ENCODE measurements at regions not wholly inside any gene's neighbourhood (a gene's known extent, or its start where the extent isn't known, plus 50 kb on each side); places are given as distances from the start of the nearest gene placed in this dataset.

GRCh38 chr2:146666340-146666739 lies 1178.5 kb upstream of the ACVR2A start:
- TF ChIP-seq GABPA (IDR thresholded peaks at IDR 0.05; ENCODE audit: low read depth) (no peak), SPI1 (IDR thresholded peaks at IDR 0.05; ENCODE audit: borderline replicate concordance, low read depth) (no peak), POLR2AphosphoS5 (IDR thresholded peaks at IDR 0.05; ENCODE audit: low read depth) (no peak), REST (IDR thresholded peaks at IDR 0.05; ENCODE audit: insufficient replicate concordance, low read depth) (no peak)
- no peak for DNase-seq (ENCODE audit: low read depth in 1 of 2, low spot score in 1 of 2)
- no peak overlapping the region for H3K27ac ChIP-seq (replicated peaks)
- no peak overlapping the region for H3K4me3 ChIP-seq (replicated peaks; ENCODE audit: insufficient read depth, low read length)
- H3K27me3 ChIP-seq (ENCODE audit: insufficient read depth, poor library complexity, severe bottlenecking) = peaks cover 11% of the 10 kb centered on the region

- H3K4me3 ChIP-seq (replicated peaks; ENCODE audit: insufficient read depth, low read length) = no peak overlapping the region
- peaks cover 11% of the 10 kb centered on the region for H3K27me3 ChIP-seq (ENCODE audit: insufficient read depth, poor library complexity, severe bottlenecking)
- no peak overlapping the region for H3K27ac ChIP-seq (replicated peaks)
- no peak for DNase-seq (ENCODE audit: low read depth in 1 of 2, low spot score in 1 of 2)
- TF ChIP-seq REST (IDR thresholded peaks at IDR 0.05; ENCODE audit: insufficient replicate concordance, low read depth) (no peak), CTCF (IDR thresholded peaks at IDR 0.05; ENCODE audit: insufficient read depth, low read length) (no peak), POLR2AphosphoS5 (IDR thresholded peaks at IDR 0.05; ENCODE audit: low read depth) (no peak), SPI1 (IDR thresholded peaks at IDR 0.05; ENCODE audit: borderline replicate concordance, low read depth) (no peak), GABPA (IDR thresholded peaks at IDR 0.05; ENCODE audit: low read depth) (no peak)
Observed at GRCh38 chr2:146665800-146666199, 1179.0 kb upstream of the ACVR2A start.

GRCh38 chr2:146661473-146662096 lies 1183.2 kb upstream of the ACVR2A start:
- no peak overlapping the region for H3K4me3 ChIP-seq (replicated peaks; ENCODE audit: insufficient read depth, low read length)
- DNase-seq (ENCODE audit: low read depth in 1 of 2, low spot score in 1 of 2) = peak in 1 of 2 experiments; percentile 4
- TF ChIP-seq CTCF (IDR thresholded peaks at IDR 0.05; ENCODE audit: insufficient read depth, low read length) (peak; percentile 16), REST (IDR thresholded peaks at IDR 0.05; ENCODE audit: insufficient replicate concordance, low read depth) (no peak)

More at GRCh38 chr2:146661473-146662096, 1183.2 kb upstream of the ACVR2A start:
- H3K27ac ChIP-seq (replicated peaks) = no peak overlapping the region
- peaks cover 11% of the 10 kb centered on the region for H3K27me3 ChIP-seq (ENCODE audit: insufficient read depth, poor library complexity, severe bottlenecking)

Data from HL-60 (cell line).